Activated CD8-positive, alpha-beta T cell treated with anti-CD3 and anti-CD28 coated beads for 36 hours (primary cell): ENCODE measurements at regions not wholly inside any gene's neighbourhood (a gene's known extent, or its start where the extent isn't known, plus 50 kb on each side); places are given as distances from the start of the nearest gene placed in this dataset.
"Not testable (repeated sequence)": the region's sequence is repeated elsewhere in the genome, so short reads cannot be mapped to it uniquely, and the experiment has no call there.

Experiments
- ATAC-seq: fragments of 200-7000 bp; cut with Tn5 transposase; one replicate; pipeline ENCODE4 v1.10.0; 2021; ENCODE audit warnings: mild to moderate bottlenecking, moderate library complexity
- CTCF ChIA-PET: fragments of 350-600 bp; sonication (Branson Sonifier 250); formaldehyde crosslinking; loops from one replicate; lab custom pipeline; 2021; ENCODE audit warnings: antibody characterized with exemption; lab: Charles Lee
- POLR2A ChIA-PET: fragments of 350-600 bp; sonication (Branson Sonifier 250); formaldehyde crosslinking; loops from one replicate; lab custom pipeline; 2021; ENCODE audit warnings: antibody characterized with exemption; lab: Charles Lee
- DNase-seq: peaks from one replicate; pipeline ENCODE4 v3.0.0-alpha.2; 2020
- H3K27ac Mint-ChIP-seq: one replicate; pipeline ENCODE4 v1.8.0; 2021; ENCODE audit warnings: mild to moderate bottlenecking, mixed read lengths
- H3K27me3 Mint-ChIP-seq: one replicate; pipeline ENCODE4 v1.8.0; 2021; ENCODE audit warnings: mixed read lengths
- H3K36me3 Mint-ChIP-seq: one replicate; pipeline ENCODE4 v1.8.0; 2021; ENCODE audit warnings: low read depth, mixed read lengths
- H3K4me1 Mint-ChIP-seq: one replicate; pipeline ENCODE4 v1.8.0; 2021; ENCODE audit warnings: low read depth, mixed read lengths
- H3K4me3 Mint-ChIP-seq: one replicate; pipeline ENCODE4 v1.8.0; 2021; ENCODE audit warnings: mild to moderate bottlenecking, moderate library complexity, mixed read lengths
- H3K9me3 Mint-ChIP-seq: one replicate; pipeline ENCODE4 v1.8.0; 2021; ENCODE audit warnings: mixed read lengths
- intact Hi-C: fragments of 100-400 bp; cut with micrococcal nuclease; formaldehyde crosslinking; loops from one replicate; pipeline ENCODE4 v1.10.0; 2022
- TF ChIP-seq, protein P1 (sequence below): fragments of 200-600 bp; IDR thresholded peaks from one replicate; pipeline ENCODE4 v1.8.0; 2022; ENCODE audit warnings: antibody characterized with exemption, mild to moderate bottlenecking

GRCh38 chr5:161002571-161003074 is 150.6 kb upstream of the ATP10B start:
- DNase-seq = no peak
- POLR2A ChIA-PET = no interaction called here
- H3K36me3 Mint-ChIP-seq = no peaks in the 10 kb centered on the region

DNA sequence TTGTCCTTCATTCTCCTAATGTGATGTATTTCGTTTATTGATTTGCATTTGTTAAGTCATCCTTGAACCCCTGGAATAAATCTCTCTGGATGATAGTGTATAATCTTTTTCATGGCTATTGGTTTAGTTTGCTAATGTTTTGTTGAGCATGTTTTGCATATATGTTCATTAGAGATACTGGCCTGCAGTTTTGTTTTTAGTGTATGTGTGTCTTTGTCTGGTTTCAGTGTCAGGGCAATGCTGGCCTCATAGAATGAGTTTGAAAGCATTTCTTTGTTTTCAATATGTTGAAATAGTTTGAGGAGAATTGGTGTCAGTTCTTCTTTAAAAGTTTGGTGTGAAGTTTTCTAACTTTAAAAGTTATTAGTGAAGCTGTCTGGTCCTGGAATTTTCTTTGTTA is 149.6 kb upstream of the ATP10B start:
- Mint-ChIP-seq H3K9me3 (peaks cover 18% of the 10 kb centered on the region), H3K27ac (no peak overlapping the region), H3K4me1 (no peaks in the 10 kb centered on the region), H3K27me3 (no peaks in the 10 kb centered on the region), H3K36me3 (no peaks in the 10 kb centered on the region), H3K4me3 (no peak overlapping the region)
- CTCF ChIA-PET = no interaction called here
- ATAC-seq (no peak), DNase-seq (no peak)
- POLR2A ChIA-PET = no interaction called here
- intact Hi-C loops = no loop called here
- TF ChIP-seq, protein P1, sequence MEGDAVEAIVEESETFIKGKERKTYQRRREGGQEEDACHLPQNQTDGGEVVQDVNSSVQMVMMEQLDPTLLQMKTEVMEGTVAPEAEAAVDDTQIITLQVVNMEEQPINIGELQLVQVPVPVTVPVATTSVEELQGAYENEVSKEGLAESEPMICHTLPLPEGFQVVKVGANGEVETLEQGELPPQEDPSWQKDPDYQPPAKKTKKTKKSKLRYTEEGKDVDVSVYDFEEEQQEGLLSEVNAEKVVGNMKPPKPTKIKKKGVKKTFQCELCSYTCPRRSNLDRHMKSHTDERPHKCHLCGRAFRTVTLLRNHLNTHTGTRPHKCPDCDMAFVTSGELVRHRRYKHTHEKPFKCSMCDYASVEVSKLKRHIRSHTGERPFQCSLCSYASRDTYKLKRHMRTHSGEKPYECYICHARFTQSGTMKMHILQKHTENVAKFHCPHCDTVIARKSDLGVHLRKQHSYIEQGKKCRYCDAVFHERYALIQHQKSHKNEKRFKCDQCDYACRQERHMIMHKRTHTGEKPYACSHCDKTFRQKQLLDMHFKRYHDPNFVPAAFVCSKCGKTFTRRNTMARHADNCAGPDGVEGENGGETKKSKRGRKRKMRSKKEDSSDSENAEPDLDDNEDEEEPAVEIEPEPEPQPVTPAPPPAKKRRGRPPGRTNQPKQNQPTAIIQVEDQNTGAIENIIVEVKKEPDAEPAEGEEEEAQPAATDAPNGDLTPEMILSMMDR = no peak

More at GRCh38 chr5:161002571-161003074, 150.6 kb upstream of the ATP10B start:
- H3K27me3 Mint-ChIP-seq = no peaks in the 10 kb centered on the region
- TF ChIP-seq, protein P1 = no peak
- intact Hi-C loops = no loop called here
- no peak overlapping the region for H3K4me3 Mint-ChIP-seq
- CTCF ChIA-PET = no interaction called here
- no peak for ATAC-seq
- no peaks in the 10 kb centered on the region for H3K4me1 Mint-ChIP-seq
- H3K27ac Mint-ChIP-seq = no peak overlapping the region
- H3K9me3 Mint-ChIP-seq = peaks cover 18% of the 10 kb centered on the region

- ATAC-seq, CTCF ChIA-PET, H3K4me3 Mint-ChIP-seq, DNase-seq, H3K27ac Mint-ChIP-seq, H3K4me1 Mint-ChIP-seq, intact Hi-C loops, H3K27me3 Mint-ChIP-seq, POLR2A ChIA-PET, H3K36me3 Mint-ChIP-seq: not testable (repeated sequence)
- peaks cover 18% of the 10 kb centered on the region for H3K9me3 Mint-ChIP-seq
Observed at GRCh38 chr5:161001142-161001541, 149.1 kb upstream of the ATP10B start.

- ATAC-seq = no peak
- H3K4me1 Mint-ChIP-seq = no peaks in the 10 kb centered on the region
- H3K36me3 Mint-ChIP-seq = no peaks in the 10 kb centered on the region
- intact Hi-C loops = no loop called here
- H3K27ac Mint-ChIP-seq = no peak overlapping the region
- no peak overlapping the region for H3K4me3 Mint-ChIP-seq
- ChIA-PET CTCF (no interaction called here), POLR2A (no interaction called here)
- no peaks in the 10 kb centered on the region for H3K9me3 Mint-ChIP-seq
- DNase-seq = no peak
- TF ChIP-seq, protein P1 = no peak
- no peaks in the 10 kb centered on the region for H3K27me3 Mint-ChIP-seq
Observed at GRCh38 chr5:160991205-160991604, 139.2 kb upstream of the ATP10B start.

- Mint-ChIP-seq H3K4me1 (no peaks in the 10 kb centered on the region), H3K4me3 (no peak overlapping the region), H3K27me3 (peaks cover 1% of the 10 kb centered on the region), H3K9me3 (no peaks in the 10 kb centered on the region), H3K36me3 (no peaks in the 10 kb centered on the region), H3K27ac (no peak overlapping the region)
- ChIA-PET POLR2A (no interaction called here), CTCF (no interaction called here)
- TF ChIP-seq, protein P1 = no peak
- intact Hi-C loops = no loop called here
- DNase-seq (no peak), ATAC-seq (no peak)
Observed at GRCh38 chr5:160979385-160979784, 127.4 kb upstream of the ATP10B start.

GRCh38 chr5:160978944-160979343 is 126.9 kb upstream of the ATP10B start:
- H3K4me1 Mint-ChIP-seq = no peaks in the 10 kb centered on the region
- no peak for DNase-seq
- no peak overlapping the region for H3K4me3 Mint-ChIP-seq
- ATAC-seq = no peak
- intact Hi-C loops = no loop called here
- CTCF ChIA-PET = no interaction called here
- H3K27ac Mint-ChIP-seq = no peak overlapping the region
- POLR2A ChIA-PET = no interaction called here
- TF ChIP-seq, protein P1 = no peak
- H3K36me3 Mint-ChIP-seq = no peaks in the 10 kb centered on the region
- H3K27me3 Mint-ChIP-seq = peaks cover 1% of the 10 kb centered on the region
- H3K9me3 Mint-ChIP-seq = no peaks in the 10 kb centered on the region
